NCI-H748 (cell line): ENCODE measurements at regions not wholly inside any gene's neighbourhood (a gene's known extent, or its start where the extent isn't known, plus 50 kb on each side); places are given as distances from the start of the nearest gene placed in this dataset.

Source experiments
- DNase-seq: peaks from one replicate; lab custom pipeline; 2025; ENCODE audit not compliant: unreplicated experiment; lab: John Stamatoyannopoulos, UW

DNA sequence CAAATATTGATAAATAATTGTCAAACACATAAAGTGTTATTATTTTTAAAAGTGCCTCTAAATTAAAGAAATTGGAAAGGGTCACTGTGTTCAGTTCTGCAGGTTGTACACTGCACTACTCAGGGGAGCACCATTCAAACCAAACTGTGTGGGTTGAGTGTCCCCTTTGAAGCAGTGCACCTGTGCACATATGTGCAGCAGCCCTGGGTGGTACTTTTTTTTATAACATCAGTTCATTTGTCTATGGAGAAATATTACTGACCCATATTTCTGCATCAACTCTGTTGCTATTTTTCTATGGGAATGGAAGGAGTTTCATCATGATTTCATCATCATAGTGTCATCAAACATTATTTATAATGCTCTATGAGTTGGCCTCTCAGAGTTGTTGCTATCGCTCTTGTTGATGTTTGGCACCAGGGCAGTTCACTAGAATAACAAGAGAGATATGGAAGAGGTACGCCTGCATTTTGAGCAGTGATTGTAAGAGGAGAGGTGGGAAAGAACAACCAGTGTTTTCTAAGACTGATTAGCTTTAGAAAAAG, 457.6 kb downstream of the TFAP2A start:
- no peak for DNase-seq

- DNase-seq, result peak; percentile 37
Observed at GRCh38 chr6:9948678-9949077, 466.2 kb downstream of the TFAP2A start.

- no peak for DNase-seq
Observed at GRCh38 chr6:9943986-9944385, 470.9 kb downstream of the TFAP2A start.

DNA sequence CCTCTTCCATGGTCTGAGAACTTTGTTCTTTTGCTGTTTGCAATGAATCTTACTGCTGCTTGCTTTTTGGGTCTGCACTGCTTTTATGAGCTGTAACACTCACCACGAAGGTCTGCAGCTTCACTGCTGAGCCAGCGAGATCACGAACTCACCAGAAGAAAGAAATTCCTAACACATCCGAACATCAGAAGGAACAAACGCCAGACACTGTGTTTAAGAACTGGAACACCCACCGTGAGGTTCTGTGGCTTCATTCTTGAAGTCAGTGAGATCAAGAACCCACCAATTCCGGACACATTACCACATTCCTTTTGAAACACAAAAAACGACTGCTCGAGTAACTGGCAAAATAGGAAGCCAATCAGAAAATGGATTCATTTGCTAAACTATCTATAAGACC, 471.8 kb downstream of the TFAP2A start:
- no peak for DNase-seq

GRCh38 chr6:9942131-9942530, 472.7 kb downstream of the TFAP2A start:
- no peak for DNase-seq

GRCh38 chr6:9938801-9939200, 476.1 kb downstream of the TFAP2A start:
- DNase-seq, result no peak

GRCh38 chr6:9937031-9937763, 477.7 kb downstream of the TFAP2A start:
- peak; percentile 56 for DNase-seq

GRCh38 chr6:9936551-9936950, 478.3 kb downstream of the TFAP2A start:
- DNase-seq, result no peak

DNA sequence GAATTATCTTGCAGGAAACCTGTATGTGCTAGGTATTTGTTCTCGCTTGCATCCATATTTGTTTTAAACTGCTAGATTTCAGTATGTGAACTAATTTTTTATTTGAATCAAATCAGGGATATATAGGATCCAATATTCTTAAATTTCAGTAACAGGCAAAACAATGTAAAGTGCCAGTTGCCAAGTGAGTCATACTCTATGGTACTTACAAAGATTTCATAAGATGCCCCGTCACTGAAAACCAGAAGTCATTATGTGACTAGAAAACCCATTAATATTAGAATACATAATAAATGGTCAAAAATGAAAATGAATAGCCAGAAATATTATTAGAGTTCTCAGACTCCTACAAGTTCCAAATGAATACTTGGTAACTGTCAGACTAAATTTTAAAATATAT, 481.2 kb downstream of the TFAP2A start:
- no peak for DNase-seq

DNA sequence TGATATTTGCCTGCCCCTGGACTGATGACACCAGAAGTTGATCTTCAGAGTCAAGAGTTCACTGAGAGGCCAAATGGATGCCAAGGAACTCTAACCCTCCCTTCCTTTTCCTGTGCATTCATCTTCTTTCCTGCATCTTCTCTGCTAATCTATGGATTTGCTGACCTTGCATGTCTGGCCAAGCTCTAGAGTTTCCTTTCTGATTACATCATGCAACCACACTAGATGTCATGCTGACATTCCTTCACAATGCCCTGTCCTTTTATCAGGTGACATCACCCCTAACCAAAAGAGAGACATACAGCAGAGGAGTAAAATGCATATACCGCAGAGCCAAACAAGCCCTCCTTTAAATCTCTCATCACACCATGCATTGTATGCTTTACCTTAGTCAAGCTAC, 487.6 kb downstream of the TFAP2A start:
- DNase-seq, result no peak

GRCh38 chr6:9924971-9925370, 489.9 kb downstream of the TFAP2A start:
- DNase-seq, result no peak

- no peak for DNase-seq
Observed at GRCh38 chr6:9921366-9921765, 493.5 kb downstream of the TFAP2A start.

DNA sequence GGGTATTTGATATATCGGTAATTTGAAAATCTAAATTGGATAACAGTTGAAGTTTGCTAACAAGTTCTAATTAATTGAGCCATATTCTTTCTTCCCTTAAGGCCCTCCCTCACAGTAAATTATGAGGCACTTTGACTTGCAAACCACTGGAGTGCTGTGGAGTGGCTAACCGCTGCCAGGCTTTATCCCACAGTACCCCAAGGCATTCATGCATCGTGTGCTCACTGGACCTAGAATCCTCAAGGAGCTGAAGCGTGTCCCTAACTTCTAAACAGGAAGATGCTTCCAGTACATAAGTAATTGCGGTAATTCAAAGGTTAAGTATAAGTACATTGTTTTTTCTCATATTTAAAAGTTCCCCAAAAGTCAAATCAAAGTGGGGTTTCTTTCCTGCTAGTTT, 499.9 kb downstream of the TFAP2A start:
- no peak for DNase-seq

DNA sequence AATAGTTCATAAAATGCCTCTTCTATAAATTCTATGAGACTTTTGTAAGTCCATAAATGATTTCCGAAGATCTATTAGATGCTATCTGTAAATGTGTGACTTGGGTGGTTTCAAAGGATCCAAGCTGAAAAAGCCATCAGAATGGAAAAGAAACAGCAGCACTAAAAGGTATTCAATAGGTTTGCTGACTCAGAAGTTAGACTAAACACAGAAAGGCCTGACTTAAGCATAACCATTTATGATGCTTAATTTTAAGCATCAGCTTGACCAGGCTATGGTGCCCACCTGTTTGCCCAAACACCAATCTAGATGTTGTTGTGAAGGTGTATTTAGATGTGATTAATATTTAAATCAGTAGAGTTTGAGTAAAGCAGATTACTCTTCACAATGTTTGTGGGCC, 513.5 kb downstream of the TFAP2A start:
- DNase-seq, result no peak

GRCh38 chr6:9896806-9897205, 518.1 kb downstream of the TFAP2A start:
- DNase-seq, result no peak

- no peak for DNase-seq
Observed at GRCh38 chr6:9890893-9891292, 524.0 kb downstream of the TFAP2A start.

- DNase-seq, result no peak
Observed at GRCh38 chr6:9890469-9890868, 524.4 kb downstream of the TFAP2A start.

DNA sequence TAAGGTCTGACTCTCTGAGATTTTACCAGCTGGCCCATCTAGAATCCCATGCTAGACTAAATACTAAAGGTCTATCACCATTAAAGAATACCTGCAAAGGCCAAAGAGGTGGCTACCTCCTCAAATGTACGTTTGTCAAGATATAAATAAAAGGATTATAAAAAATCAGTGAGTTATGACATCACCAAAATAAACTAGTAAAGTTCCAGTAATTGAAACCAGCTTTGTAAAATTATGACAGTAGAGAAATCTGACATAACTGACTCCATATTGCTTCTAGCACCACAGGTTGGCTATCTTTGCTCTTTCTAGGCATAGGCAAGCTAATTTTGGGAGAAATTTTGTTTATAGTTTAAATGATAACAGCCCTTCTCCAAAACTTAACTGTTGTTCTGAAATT, 536.3 kb downstream of the TFAP2A start:
- no peak for DNase-seq

DNA sequence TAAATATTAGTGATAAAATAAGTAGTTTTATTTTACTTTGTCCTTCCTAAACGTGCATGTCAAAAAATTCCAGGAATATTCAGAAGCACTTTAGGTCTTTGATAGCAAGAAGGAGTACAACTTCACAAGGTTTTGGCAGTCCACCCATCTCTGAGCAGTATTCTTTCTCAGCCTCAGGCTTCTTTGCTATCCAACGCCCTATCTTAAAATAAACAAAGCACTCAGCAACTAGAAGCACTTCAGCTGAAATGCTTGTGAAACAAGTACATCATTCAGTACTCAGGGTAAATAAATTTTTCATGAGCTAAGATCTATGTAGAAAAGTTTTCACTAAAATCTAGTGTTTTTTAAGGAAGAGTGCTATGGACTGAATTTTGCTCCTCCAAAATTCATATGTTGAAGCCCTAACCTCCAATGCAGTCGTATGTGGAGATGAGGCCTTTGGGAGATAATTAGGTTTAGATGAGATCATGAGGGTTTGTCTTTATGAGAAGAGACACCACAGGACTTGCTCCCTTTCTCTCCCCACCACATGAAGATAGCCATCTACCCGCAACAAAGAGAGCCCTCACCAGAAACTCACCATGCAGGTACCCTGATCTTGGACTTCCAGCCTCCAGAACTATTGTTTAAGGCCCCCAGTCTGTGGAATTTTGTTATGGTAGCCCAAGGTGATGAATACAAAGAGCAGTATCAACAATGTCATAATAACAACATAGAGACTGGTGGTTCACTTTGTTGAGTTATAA, 539.1 kb downstream of the TFAP2A start:
- no peak for DNase-seq

DNA sequence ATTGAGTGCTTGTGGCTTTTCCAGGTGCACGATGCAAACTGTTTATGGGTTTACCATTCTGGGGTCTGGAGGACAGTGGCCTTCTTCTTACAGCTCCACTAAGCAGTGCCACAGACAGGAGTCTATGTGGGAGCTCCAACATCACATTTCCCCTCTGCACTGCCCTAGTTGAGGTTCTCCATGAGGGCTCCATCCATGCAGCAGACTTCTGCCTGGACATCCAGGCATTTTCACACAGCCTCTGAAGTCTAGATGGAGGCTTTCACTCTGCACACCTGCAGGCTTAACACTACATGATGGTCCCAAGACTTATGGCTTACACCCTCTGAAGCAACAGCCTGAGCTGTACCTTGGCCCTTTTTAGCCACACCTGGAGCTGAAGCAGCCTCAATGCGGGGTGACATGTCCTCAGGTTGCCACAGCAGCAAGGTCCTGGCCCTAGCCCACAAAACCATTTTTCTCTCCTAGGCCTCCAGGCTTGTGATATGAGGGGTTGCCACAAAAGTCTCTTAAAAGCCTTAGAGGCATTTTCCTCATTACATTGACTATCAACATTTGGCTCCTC, 552.2 kb downstream of the TFAP2A start:
- DNase-seq, result no peak

DNA sequence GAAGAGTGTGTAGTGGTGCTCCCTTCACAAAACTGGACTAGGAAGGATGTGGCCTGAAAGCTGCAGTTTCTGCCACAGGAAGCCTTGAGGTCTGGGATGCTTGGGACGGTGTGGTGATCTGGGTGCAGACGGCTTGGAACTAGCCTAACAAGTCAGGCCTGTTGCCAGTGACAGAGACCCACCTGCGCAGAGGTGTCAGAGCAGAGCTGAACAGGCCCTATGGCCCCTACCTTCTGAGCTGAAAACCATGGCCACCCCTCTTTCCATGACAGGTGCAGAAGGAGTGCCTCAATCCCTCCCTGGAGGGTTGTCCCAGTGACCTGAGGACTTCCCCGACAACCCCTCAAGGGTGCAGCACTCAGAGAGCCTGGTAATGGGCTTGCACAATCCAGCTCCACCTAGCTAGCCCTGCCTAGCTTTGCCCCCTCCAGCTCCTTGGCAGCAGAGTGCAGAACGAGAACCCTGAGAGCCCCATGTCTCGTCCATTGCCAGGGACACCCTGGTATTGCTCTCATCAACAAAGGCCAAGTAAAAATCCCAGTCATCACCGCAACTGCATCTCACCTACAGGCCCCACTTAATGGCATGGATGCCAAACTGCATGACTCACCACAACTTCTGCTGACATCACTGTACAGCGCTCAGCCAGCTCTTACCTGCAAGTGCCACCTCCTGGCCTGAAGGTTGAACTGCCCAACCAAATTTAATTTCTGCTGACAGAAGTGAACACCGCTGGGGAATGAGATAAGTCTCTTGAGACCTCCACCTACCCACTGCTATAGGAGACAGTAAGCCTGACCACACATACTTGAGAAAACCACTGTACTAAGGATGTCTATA, 563.1 kb downstream of the TFAP2A start:
- DNase-seq, result peak; percentile 19
